ENCODE measurements at regions not wholly inside any gene's neighbourhood (a gene's known extent, or its start where the extent isn't known, plus 50 kb on each side); places are given as distances from the start of the nearest gene placed in this dataset.

GRCh38 chr2:185291035-185291647, 447.5 kb upstream of the FSIP2 start:
- TF ChIP-seq POLR2AphosphoS5 (IDR thresholded peaks at IDR 0.05; ENCODE audit: low read depth, low read length) (no peak), SIN3A (IDR thresholded peaks at IDR 0.05; ENCODE audit: borderline replicate concordance, insufficient read depth, low read depth, low read length) (no peak), TCF7L2 (IDR thresholded peaks at IDR 0.05; ENCODE audit: low read depth, low read length) (no peak)
- TF ChIP-seq, protein P1, sequence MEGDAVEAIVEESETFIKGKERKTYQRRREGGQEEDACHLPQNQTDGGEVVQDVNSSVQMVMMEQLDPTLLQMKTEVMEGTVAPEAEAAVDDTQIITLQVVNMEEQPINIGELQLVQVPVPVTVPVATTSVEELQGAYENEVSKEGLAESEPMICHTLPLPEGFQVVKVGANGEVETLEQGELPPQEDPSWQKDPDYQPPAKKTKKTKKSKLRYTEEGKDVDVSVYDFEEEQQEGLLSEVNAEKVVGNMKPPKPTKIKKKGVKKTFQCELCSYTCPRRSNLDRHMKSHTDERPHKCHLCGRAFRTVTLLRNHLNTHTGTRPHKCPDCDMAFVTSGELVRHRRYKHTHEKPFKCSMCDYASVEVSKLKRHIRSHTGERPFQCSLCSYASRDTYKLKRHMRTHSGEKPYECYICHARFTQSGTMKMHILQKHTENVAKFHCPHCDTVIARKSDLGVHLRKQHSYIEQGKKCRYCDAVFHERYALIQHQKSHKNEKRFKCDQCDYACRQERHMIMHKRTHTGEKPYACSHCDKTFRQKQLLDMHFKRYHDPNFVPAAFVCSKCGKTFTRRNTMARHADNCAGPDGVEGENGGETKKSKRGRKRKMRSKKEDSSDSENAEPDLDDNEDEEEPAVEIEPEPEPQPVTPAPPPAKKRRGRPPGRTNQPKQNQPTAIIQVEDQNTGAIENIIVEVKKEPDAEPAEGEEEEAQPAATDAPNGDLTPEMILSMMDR (IDR thresholded peaks at IDR 0.05), result peak; percentile 78

All from Panc1 (cell line).